ENCODE measurements at regions not wholly inside any gene's neighbourhood (a gene's known extent, or its start where the extent isn't known, plus 50 kb on each side); places are given as distances from the start of the nearest gene placed in this dataset.
"Not testable (repeated sequence)": the region's sequence is repeated elsewhere in the genome, so short reads cannot be mapped to it uniquely, and the experiment has no call there.

DNA sequence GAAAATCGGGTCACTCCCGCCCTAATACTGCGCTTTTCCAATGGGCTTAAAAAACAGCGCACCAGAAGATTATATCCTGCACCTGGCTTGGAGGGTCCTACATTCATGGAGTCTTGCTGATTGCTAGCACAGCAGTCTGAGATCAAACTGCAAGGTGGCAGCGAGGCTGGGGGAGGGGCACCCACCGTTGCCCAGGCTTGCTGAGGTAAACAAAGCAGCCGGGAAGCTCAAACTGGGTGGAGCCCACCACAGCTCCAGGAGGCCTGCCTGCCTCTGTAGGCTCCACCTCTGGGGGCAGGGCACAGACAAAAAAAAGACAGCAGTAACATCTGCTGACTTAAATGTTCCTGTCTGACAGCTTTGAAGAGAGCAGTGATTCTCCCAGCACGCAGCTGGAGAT lies 150.6 kb upstream of the ANKFN1 start:
- not testable (repeated sequence) for DNase-seq (ENCODE audit: low spot score)

DNA sequence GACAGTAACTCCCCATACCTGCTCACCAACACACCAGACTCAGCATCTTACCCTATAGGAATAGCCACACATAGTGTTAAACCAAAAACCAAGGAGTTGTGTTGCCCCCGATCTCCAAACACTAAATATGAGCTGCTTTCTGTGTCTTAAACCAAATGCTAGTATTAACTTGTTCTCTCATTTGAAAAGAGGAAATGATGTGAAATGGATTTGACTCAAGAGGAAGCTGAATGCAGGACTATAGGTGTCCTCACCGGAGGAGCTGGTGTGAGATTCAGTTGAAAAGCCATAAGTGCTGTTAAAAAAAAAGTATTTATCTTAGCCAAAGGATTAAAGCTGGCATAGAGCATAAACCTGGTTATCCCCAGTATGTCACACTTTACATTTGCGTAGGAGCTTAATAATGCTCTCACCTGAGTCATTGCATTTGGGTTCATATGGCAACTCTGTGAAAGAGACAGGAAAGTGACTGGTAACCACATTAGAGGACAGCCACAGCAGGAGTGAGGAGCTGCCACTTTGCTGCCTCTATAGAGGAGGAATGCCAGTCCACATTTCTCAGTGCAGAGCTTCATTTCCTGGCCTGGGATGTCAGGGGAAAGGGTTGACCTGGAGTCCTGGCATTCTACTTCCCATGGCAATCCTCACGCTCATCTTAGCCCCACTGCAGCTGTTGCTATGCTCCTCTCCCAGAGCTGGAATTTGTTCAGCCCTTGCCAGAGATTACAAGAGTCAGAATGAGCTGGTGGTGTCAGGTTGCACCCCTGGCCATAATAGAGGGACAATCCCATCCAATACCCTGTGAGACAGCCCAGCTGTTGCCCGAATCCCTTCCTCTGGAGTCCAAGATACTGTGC lies 143.3 kb upstream of the ANKFN1 start:
- DNase-seq (ENCODE audit: low spot score): peak; percentile 79

DNA sequence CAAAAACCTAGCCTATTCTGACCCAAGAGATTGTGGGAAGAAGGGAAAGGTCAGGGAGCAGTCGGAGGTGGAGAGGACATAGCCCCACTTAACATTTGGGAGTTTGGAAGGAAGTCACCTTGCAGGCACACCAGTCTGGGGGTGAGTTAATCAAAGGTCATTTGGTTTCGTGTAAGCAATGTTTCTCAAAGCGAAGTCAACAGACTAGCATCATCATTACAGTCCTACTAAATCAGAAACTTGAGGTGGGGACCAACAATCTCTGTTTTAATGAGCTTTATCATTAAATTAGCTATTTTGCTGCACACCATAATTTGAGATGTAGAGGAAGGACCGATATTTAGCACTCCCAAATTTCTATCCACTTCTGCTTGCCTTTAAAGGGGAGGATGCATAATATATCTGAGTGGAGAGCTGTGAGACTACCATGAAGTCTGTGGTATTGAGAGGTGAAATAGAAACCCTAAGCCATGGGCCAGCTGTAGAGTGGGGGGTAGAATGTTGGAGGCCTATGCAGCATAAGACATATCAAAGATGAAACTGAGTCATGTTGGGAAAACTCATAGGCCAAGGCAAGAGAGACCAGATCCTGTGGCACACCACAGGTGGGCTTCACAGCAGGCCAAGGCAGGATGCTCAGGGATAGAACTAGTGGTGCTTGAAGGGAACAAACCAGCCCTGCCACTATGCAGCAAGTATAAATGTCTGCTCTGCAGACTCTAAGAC lies 141.7 kb upstream of the ANKFN1 start:
- no peak for DNase-seq (ENCODE audit: low spot score)

DNA sequence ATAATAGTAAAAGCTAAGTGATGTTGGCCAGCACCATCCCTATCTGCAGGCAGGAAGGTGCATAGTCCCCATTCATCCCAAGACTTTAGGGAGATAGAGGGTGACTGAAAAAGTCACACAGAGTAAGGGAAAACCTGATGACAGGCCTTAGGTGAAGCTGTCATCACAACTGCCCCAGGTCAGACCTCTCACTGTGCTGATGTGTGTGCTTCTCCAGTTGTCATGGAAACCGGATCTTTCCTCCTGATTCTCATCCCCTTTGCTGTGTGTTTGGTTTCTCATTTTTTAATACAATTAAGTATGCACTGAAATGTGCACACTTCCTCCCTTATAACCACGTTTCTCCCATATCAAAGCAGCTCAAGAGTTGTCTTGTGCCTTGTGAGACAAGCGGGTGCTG lies 135.1 kb upstream of the ANKFN1 start:
- DNase-seq (ENCODE audit: low spot score): no peak

DNA sequence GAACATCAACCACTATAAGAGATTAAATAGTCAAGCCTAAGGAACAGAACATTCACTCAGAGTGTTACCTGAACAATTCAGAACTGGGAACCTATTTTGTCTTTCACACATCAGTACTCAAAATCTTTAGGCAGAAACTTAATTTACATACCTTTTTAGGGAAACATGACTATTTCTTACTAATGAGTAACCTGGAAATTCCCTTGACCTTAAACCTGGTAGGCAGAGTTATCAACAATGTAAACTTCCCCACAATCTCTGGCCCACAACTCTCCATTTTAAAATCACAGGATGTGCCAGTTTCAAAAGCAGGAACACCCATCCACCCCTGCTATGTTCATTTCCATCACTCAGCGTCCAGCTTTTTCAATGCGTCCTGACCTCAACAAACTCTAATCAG lies 132.9 kb upstream of the ANKFN1 start:
- no peak for DNase-seq (ENCODE audit: low spot score)

DNA sequence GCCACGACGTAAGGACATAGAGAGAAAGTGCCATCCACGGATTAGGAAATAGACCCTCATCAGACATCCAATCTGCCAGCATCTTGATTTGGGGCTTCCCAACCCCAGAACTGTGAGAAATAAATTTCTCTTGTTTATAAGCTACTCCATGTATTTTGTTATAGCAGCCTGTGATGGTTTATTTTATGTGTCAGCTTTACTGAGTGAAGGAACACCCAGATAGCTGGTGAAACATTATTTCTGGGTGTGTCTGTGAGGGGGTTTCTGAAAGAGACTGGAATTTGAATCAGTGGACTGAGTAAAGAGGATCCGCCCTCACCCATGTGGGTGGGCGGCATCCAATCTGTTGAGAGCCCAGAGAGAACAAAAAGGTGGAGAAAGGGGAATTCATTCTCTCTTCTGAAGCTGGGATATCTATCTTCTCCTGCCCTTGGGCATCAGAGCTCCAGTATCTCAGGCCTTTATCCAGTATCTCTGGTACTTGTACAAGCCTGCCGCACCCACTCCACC lies 131.5 kb upstream of the ANKFN1 start:
- DNase-seq (ENCODE audit: low spot score): no peak

DNA sequence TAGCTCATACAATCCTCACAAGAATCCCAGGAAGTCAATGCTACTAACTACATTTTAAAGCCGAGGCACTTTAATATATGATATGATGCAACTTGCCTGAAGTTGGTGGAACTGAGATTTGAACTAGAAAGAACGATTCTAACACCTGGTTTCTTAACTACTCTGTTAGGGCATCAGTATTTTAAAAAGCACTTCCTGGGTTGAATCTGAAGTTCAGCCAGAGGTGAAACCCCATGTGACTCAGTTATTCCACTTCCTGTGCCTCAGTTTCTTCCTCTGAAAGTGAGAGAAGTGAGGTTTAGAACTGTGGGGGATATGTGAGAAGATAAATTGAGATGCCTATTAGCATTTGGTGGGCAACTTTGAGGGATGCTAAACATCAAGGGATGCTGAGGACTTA lies 129.4 kb upstream of the ANKFN1 start:
- no peak for DNase-seq (ENCODE audit: low spot score)

DNA sequence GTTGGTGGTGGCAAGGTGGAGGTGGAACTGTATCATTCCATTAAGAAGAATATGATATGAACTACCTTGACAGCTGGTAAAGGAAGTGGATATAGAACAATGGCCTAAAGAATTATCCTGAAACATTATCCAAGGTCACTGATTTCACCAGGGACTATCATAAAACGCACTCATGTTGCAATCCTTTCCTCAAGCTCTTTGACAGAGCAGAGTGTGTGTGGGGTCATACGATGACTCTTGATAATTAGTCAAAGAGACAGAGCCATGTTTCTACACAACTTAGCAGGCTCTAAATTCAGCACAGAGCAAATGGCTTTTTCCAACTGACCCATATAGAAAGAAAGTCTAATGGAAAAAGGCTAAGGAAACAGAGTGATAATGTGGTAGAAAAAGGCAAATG lies 126.4 kb upstream of the ANKFN1 start:
- DNase-seq (ENCODE audit: low spot score): no peak

DNA sequence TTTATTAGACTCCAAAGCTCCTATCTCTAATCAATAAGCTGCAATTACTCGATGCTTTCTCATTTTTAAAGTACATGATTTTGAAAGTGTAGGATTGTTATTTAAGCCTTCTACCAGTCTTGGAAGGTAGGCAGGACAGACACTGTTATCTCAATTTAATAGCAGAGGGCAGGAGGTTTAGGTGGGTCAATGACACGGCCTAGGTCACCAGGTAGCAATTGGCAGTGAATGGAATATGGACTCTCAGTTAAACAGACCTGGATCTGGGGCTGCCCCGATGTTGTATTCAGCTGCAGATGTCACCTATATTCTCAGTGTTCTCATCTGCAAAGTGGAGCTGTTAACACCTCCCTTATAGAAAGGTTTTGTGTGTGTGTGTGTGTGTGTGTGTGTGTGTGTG lies 124.4 kb upstream of the ANKFN1 start:
- DNase-seq (ENCODE audit: low spot score): no peak

DNA sequence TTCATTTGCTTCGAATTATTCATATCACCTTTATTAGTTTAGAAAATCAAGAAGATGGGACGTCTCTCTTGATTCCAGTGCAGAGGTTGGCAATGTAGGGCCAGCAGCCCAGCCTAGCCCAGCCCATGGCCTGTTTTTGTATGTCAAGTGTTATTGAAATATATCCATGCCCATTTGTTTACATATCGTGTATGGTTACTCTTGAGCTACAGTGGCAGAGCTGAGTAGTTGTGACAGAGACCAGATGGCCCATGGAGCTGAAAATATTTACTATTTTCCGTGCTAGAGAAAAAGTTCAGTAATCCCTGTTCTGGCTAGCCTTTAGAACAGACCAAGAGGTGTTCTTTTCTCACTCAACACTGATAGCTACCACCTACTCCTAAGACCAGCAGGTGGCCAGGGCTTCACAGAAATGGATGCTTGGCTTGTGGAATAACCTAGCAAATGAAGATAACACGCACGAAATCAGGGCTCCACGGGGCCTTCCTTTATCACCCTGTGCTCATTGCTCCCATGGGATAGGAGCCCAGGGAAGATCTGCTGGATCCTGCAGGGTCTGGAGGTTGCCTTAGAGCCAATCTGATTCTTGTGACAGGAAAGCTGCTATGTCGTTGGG lies 123.2 kb upstream of the ANKFN1 start:
- DNase-seq (ENCODE audit: low spot score): no peak

DNA sequence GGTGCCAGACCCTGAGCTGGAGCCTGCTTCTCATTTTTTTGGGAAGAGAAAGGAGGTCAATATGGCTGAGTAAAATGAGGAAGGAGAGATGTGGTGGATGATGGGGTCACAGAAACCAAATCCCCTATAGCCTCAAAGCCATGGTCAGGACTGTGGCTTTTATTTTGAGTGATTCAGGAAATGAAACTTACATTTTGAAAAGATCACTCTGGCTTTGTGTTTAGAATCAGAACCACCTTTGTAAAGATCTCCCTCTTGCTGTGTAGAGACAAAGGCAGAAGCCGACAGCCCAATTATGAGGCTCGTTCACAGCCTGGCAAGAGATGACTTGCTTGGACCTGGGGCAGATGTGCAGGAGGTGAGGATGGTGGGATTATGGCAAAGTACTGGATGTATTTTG lies 121.6 kb upstream of the ANKFN1 start:
- DNase-seq (ENCODE audit: low spot score): no peak

DNA sequence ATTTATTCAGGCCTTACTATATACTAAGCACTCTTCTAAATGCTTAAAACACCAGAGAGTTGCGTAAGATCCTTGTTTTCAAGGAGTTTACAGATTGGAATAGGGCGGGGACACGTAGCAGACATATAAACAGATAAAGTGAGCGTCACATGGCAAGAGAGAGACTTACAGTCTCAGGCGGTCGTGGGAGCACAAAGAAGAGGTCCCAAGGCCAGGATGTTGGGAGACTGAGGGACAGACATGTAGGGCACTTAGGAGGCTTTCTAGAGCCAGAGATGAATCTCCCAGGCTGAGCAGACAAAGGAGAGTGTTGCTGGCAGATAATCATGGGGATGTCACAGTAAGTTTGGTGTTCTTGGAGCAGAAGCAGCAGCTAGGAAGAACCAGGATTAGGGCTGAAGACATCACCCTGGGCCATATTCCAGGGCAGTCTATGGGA lies 119.1 kb upstream of the ANKFN1 start:
- no peak for DNase-seq (ENCODE audit: low spot score)

DNA sequence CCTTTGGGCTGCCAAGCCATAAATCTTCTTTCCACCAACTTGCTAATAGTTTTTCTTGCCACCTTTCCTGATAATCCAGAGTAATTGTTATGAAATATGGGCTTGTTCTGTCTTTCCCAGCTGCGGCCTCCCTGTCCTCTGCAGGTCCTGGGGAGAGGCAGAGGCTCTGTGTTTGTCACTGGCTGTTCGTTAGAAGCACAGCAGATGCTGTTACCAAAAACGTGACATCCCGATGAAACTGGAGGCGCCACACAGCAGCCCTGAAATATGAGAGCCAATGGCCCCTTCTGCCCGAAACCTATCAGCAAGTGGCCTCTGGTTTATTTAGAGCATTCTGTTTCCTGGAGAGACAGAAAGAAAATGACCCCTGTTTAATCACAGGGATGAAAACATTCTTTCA lies 115.1 kb upstream of the ANKFN1 start:
- DNase-seq (ENCODE audit: low spot score): no peak

DNA sequence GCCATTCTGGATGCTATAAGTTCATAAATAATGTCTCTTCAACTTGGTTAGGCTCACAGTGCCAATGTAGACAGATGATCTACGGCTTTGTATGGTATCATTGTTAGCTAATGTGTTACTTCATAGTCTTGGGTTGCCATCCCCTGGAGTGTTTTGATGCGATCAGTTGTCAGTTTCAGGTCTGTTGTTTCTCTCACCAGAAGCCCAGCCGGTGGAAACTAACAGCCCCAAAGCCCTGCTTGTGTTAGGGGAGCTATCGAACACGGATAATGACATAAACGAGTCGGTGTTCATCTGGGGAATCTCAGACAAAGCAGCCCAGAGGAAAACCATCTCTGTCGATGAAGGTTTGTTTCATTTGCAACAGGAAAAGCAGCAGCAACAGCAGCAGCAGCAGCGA lies 107.4 kb upstream of the ANKFN1 start:
- DNase-seq (ENCODE audit: low spot score): no peak

DNA sequence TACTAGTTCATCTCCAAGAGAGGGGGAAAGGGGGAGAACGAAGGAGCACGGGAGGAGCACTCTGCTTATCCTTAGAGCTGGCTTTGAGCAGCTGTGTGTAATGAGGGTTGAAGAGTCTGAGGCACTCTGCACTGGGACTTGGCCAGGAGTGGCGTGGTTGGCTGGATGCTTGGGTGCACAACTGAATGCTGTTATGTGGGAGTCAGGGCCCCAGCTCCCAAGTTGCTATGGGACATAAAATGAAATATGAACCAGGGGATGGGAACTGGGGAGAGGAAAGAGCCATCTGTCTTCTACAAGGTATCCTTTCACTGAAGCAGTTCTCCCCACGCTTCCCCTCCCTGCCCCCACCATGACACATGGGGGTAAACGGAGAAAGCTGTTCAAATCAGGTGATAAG lies 105.9 kb upstream of the ANKFN1 start:
- DNase-seq (ENCODE audit: low spot score): no peak

DNA sequence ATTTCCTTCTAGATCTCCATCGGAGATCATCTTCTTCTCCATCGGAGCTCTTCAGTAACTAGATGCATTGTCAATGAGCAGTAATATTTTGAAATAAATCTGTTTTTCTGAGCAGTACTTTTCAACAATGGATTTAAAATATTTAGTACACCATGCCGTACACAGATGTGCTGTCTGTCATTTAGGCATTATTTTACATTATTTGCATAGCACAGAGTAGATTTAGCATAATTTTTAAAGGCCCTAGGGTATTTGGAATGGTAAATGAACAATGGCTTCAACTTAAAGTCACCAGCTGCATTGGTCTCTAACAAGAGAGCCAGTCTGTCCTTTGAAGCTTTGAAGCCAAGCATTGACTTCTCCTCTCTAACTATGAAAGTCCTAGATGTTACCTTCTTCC lies 95.4 kb upstream of the ANKFN1 start:
- DNase-seq (ENCODE audit: low spot score): no peak

DNA sequence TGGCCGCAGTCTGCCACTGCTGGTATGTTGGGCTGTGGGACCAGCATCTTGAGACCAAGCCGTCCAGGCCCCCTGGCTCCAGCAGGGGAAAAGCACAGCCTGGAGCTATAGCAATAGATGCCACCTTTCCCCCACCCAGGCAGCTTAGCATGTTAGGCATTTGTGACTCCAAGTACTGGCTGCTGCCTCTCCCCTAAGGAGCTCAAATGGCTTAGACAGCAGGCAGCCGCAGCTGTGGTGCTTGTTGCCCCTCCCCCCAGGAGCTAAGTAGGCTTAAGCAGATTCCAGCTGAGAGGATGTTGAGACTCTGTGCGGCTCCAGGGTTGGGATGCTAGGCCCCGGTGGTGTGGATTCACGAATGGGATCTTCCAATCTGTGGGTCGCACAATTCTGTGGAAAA lies 88.8 kb upstream of the ANKFN1 start:
- DNase-seq (ENCODE audit: low spot score): peak; percentile 64

DNA sequence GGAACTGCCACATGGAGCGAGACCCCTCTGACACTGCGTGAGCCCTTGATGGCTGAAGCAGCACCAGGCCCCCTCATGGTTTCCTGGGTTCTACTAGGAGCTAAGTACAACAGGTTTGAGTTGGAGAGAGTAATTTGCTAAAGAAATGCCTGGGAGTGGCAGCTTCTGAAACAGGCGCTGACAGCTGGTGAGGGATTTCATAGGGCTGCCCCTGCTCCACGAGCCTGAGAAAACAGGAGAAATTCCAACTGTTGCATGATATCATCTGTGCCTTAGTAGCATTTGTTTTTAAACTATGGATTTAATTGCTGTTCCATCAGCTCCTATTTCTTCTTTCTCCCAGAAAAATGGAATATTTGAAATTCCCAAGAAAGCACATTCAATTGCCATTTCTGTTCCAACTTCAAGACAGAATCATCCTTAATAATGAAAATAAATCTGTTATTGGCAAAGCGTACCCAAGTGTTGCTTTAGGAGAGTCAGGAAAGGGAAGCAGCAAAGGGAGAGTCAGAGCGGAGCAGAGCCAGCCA lies 78.8 kb upstream of the ANKFN1 start:
- DNase-seq (ENCODE audit: low spot score): no peak

DNA sequence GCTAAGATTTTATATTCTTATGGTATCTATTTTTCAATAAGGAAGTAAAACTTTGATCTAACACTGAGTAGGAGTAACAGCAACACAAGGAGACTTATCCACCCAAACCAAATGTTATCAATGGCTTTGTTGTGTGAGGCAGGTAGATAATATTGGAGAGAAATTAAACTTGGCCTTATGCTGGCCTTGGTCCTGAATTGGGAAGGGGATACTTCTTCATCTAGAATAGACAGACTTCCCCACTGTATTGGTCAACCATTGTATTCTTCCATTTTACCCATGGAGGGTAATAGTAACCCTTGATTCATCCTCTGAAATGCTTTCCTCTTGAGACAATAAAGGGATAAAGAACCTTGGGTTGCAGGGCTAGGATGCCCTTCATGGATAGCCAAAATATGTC lies 76.3 kb upstream of the ANKFN1 start:
- no peak for DNase-seq (ENCODE audit: low spot score)

DNA sequence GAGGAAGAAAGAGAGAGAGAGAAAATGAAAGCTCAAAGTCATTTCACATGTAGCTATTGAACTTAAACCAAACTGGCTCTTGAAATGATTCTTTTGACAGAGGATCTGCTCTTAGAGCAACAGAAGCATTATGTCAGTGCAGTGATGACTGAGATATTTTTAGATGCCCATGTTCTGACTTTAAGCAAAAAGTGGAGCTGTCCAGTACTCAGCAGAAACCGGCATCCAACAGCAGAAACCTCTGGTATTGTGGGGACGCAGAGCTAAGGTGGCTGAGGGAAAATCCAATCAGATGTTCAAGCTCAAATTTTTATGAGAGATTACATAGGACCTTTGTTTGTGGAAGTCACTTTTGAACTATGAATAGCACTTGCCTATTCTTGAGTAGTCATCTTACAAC lies 69.8 kb upstream of the ANKFN1 start:
- DNase-seq (ENCODE audit: low spot score): no peak

DNA sequence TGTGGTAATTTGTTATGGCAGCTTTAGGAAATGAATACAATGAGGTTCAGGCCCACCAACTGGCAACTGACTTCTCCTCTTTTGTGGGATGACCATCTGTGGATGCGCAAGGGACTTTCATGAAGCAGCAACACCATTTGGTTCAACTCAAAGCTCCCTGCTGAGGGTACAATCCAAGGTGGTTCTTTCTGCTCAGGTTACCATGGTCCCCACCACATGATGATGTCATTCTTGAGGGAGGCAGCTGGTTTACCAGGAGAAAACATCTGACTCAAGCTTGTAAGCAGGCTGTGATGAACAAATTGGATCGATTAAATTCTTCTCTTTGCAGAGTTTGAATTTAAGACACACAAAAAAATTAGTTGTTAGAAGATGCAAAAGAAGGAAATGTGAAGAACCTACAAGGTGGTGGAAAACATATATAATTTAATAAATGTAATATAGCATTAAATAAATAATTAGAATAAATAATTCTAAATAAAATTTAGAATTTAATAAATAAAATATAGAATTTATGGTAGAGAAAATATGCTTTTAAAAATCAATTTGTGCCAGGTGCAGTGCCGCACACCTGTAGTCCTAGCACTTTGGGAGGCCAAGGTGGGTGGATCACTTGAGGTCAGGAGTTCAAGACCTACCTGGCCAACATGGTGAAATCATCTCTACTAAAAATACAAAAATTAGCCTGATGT lies 67.6 kb upstream of the ANKFN1 start:
- no peak for DNase-seq (ENCODE audit: low spot score)

DNA sequence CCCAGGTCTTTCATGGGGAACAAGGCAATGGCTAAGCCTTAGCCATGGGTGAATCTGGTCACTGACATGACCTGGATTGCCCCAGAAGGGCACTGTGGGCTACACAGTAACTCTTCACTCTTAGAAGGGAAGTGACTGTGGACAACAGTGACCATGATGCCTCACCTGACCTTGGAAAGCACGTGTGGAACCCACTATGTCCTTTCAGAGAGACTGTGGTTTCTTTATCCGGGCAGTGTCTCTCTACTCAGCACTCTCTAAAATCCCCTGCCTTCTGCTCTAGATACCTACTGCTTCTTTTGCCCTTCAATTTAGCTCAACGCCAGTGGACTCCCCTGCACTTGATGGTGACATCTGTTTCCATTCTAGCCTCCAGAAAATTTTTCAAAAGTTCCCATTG lies 66.1 kb upstream of the ANKFN1 start:
- no peak for DNase-seq (ENCODE audit: low spot score)

All from ecto neural progenitor cell (in vitro differentiated cells).